Tibial nerve (tissue), 4 donors: ENCODE measurements at regions not wholly inside any gene's neighbourhood (a gene's known extent, or its start where the extent isn't known, plus 50 kb on each side); places are given as distances from the start of the nearest gene placed in this dataset.

Experiments used
- CTCF ChIP-seq, 5 experiments: fragments of 200-600 bp in 3 of 5; fragments of 450-650 bp in 2 of 5; sonication (generic) in 3 of 5; IDR thresholded peaks; one replicate each; pipeline ENCODE4 v1.5.1; 2016 to 2019; ENCODE audit warnings: antibody characterized with exemption in 5 of 5, mild to moderate bottlenecking in 3 of 5, moderate library complexity in 2 of 5
- EP300 ChIP-seq, 2 donors: sonication (generic); formaldehyde crosslinking; IDR thresholded peaks; one replicate each; pipeline ENCODE4 v1.6.1; 2017; ENCODE audit warnings: antibody characterized with exemption in 2 of 2, mild to moderate bottlenecking in 1 of 2
- POLR2A ChIP-seq, 2 donors: fragments of 450-650 bp; IDR thresholded peaks; one replicate each; pipeline ENCODE4 v1.6.1; 2017; ENCODE audit warnings: antibody characterized with exemption in 2 of 2, mild to moderate bottlenecking in 2 of 2, moderate library complexity in 2 of 2

- TF ChIP-seq CTCF (IDR thresholded peaks at IDR 0.05) = no peak
- TF ChIP-seq POLR2A (IDR thresholded peaks at IDR 0.05) = no peak
- TF ChIP-seq EP300 (IDR thresholded peaks at IDR 0.05) = no peak
Observed at GRCh38 chr12:38384816-38385378, 68.3 kb downstream of the ALG10B start.
